ENCODE measurements at regions not wholly inside any gene's neighbourhood (a gene's known extent, or its start where the extent isn't known, plus 50 kb on each side); places are given as distances from the start of the nearest gene placed in this dataset.

- DNase-seq (ENCODE audit: low read depth in 2 of 2), result no peak
These were observed 733.4 kb upstream of the SOX9 start for GRCh38 chr17:71387456-71387855.

- DNase-seq (ENCODE audit: low read depth in 2 of 2), result no peak
These were observed 727.9 kb upstream of the SOX9 start for GRCh38 chr17:71392715-71393567.

GRCh38 chr17:71395901-71396300, 724.9 kb upstream of the SOX9 start:
- no peak for DNase-seq (ENCODE audit: low read depth in 2 of 2)

GRCh38 chr17:71396711-71397110, 724.1 kb upstream of the SOX9 start:
- no peak for DNase-seq (ENCODE audit: low read depth in 2 of 2)

GRCh38 chr17:71398025-71398424, 722.8 kb upstream of the SOX9 start:
- no peak for DNase-seq (ENCODE audit: low read depth in 2 of 2)

GRCh38 chr17:71398800-71399219, 722.0 kb upstream of the SOX9 start:
- DNase-seq (ENCODE audit: low read depth in 2 of 2), result no peak

GRCh38 chr17:71399221-71399620, 721.6 kb upstream of the SOX9 start:
- DNase-seq (ENCODE audit: low read depth in 2 of 2), result no peak

- DNase-seq (ENCODE audit: low read depth in 2 of 2), result no peak
These were observed 721.2 kb upstream of the SOX9 start for GRCh38 chr17:71399649-71400048.

- no peak for DNase-seq (ENCODE audit: low read depth in 2 of 2)
These were observed 718.8 kb upstream of the SOX9 start for GRCh38 chr17:71402007-71402406.

GRCh38 chr17:71402661-71403141, 718.1 kb upstream of the SOX9 start:
- no peak for DNase-seq (ENCODE audit: low read depth in 2 of 2)

- no peak for DNase-seq (ENCODE audit: low read depth in 2 of 2)
These were observed 715.7 kb upstream of the SOX9 start for GRCh38 chr17:71405101-71405500.

- no peak for DNase-seq (ENCODE audit: low read depth in 2 of 2)
These were observed 712.8 kb upstream of the SOX9 start for GRCh38 chr17:71407981-71408380.

GRCh38 chr17:71409137-71409536, 711.7 kb upstream of the SOX9 start:
- no peak for DNase-seq (ENCODE audit: low read depth in 2 of 2)

GRCh38 chr17:71409712-71410111, 711.1 kb upstream of the SOX9 start:
- DNase-seq (ENCODE audit: low read depth in 2 of 2), result no peak

- no peak for DNase-seq (ENCODE audit: low read depth in 2 of 2)
These were observed 708.0 kb upstream of the SOX9 start for GRCh38 chr17:71412803-71413202.

- DNase-seq (ENCODE audit: low read depth in 2 of 2), result no peak
These were observed 706.9 kb upstream of the SOX9 start for GRCh38 chr17:71413935-71414334.

- DNase-seq (ENCODE audit: low read depth in 2 of 2), result no peak
These were observed 703.7 kb upstream of the SOX9 start for GRCh38 chr17:71417142-71417541.

GRCh38 chr17:71422968-71423367, 697.9 kb upstream of the SOX9 start:
- DNase-seq (ENCODE audit: low read depth in 2 of 2), result no peak

- no peak for DNase-seq (ENCODE audit: low read depth in 2 of 2)
These were observed 696.8 kb upstream of the SOX9 start for GRCh38 chr17:71423871-71424546.

- no peak for DNase-seq (ENCODE audit: low read depth in 2 of 2)
These were observed 693.0 kb upstream of the SOX9 start for GRCh38 chr17:71427801-71428200.

- no peak for DNase-seq (ENCODE audit: low read depth in 2 of 2)
These were observed 691.9 kb upstream of the SOX9 start for GRCh38 chr17:71428897-71429296.

GRCh38 chr17:71430281-71430680, 690.5 kb upstream of the SOX9 start:
- no peak for DNase-seq (ENCODE audit: low read depth in 2 of 2)

GRCh38 chr17:71431146-71431545, 689.7 kb upstream of the SOX9 start:
- no peak for DNase-seq (ENCODE audit: low read depth in 2 of 2)

Data from stimulated activated CD8-positive, alpha-beta memory T cell treated with anti-CD3 and anti-CD28 coated beads, Interleukin-2, amount 100 ng/mL, for 1 hour (primary cell).